ENCODE measurements at regions not wholly inside any gene's neighbourhood (a gene's known extent, or its start where the extent isn't known, plus 50 kb on each side); places are given as distances from the start of the nearest gene placed in this dataset.

DNA sequence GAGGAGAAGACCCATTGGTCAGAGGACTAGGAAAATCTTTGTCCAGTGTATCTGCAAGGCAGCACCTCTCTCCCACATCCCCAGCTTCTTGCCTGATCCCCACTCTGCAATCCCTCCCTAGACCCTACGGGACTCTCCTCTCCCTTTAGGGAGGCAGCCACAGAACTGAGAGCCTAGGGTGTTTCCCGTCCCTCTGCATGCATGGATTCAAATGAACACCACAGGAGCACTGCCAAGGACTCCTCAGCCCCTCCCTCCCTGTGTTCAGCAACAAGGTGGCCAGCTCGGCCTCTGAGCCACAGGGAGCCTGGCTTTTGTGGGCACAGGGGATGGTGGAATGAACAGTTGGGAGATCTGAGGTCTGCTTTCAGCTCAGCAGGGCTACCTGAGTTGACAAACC lies 117.1 kb downstream of the TXNL1 start:
- Histone ChIP-seq H3K9me3 (ENCODE audit: insufficient read depth, low read length) (peaks cover 10% of the 10 kb centered on the region; the same call in 1 of the 2 replicates), H3K9ac (ENCODE audit: insufficient read length, low read depth) (no peak overlapping the region), H3K36me3 (ENCODE audit: insufficient read depth, insufficient read length, low read length) (no peaks in the 10 kb centered on the region), H3K4me1 (ENCODE audit: insufficient read depth, insufficient read length) (no peaks in the 10 kb centered on the region), H3K27me3 (ENCODE audit: insufficient read depth, insufficient read length) (no peaks in the 10 kb centered on the region), H3K4me3 (ENCODE audit: insufficient read length, low read depth) (no peak overlapping the region)
- DNase-seq (ENCODE audit: low read depth, low spot score) = no peak
- TF ChIP-seq SUZ12 (IDR thresholded peaks at IDR 0.05; ENCODE audit: extremely low read depth, insufficient read depth, insufficient read length) = no peak
- TF ChIP-seq YY1 (IDR thresholded peaks at IDR 0.05; ENCODE audit: insufficient read depth, insufficient read length) = no peak
- TF ChIP-seq ZNF274 (IDR thresholded peaks at IDR 0.05; ENCODE audit: low read depth, low read length) = no peak

- no peak overlapping the region for H3K4me3 ChIP-seq (ENCODE audit: insufficient read length, low read depth)
- H3K27me3 ChIP-seq (ENCODE audit: insufficient read depth, insufficient read length) = no peaks in the 10 kb centered on the region
- H3K36me3 ChIP-seq (ENCODE audit: insufficient read depth, insufficient read length, low read length) = no peaks in the 10 kb centered on the region
- TF ChIP-seq ZNF274 (IDR thresholded peaks at IDR 0.05; ENCODE audit: low read depth, low read length) (no peak), SUZ12 (IDR thresholded peaks at IDR 0.05; ENCODE audit: extremely low read depth, insufficient read depth, insufficient read length) (no peak), YY1 (IDR thresholded peaks at IDR 0.05; ENCODE audit: insufficient read depth, insufficient read length) (no peak)
- H3K9ac ChIP-seq (ENCODE audit: insufficient read length, low read depth) = no peak overlapping the region
- H3K9me3 ChIP-seq (ENCODE audit: insufficient read depth, low read length) = no peaks in the 10 kb centered on the region
- no peaks in the 10 kb centered on the region for H3K4me1 ChIP-seq (ENCODE audit: insufficient read depth, insufficient read length)
- no peak for DNase-seq (ENCODE audit: low read depth, low spot score)
Observed at GRCh38 chr18:56517761-56518160, 120.6 kb downstream of the TXNL1 start.

GRCh38 chr18:56517196-56517595 lies 121.2 kb downstream of the TXNL1 start:
- Histone ChIP-seq H3K4me3 (ENCODE audit: insufficient read length, low read depth) (no peak overlapping the region), H3K9me3 (ENCODE audit: insufficient read depth, low read length) (no peaks in the 10 kb centered on the region), H3K9ac (ENCODE audit: insufficient read length, low read depth) (no peak overlapping the region), H3K36me3 (ENCODE audit: insufficient read depth, insufficient read length, low read length) (no peaks in the 10 kb centered on the region), H3K27me3 (ENCODE audit: insufficient read depth, insufficient read length) (no peaks in the 10 kb centered on the region), H3K4me1 (ENCODE audit: insufficient read depth, insufficient read length) (no peaks in the 10 kb centered on the region)
- no peak for DNase-seq (ENCODE audit: low read depth, low spot score)
- TF ChIP-seq ZNF274 (IDR thresholded peaks at IDR 0.05; ENCODE audit: low read depth, low read length) (no peak), YY1 (IDR thresholded peaks at IDR 0.05; ENCODE audit: insufficient read depth, insufficient read length) (no peak)

GRCh38 chr18:56516789-56517188 lies 121.6 kb downstream of the TXNL1 start:
- no peak for DNase-seq (ENCODE audit: low read depth, low spot score)
- no peaks in the 10 kb centered on the region for H3K9me3 ChIP-seq (ENCODE audit: insufficient read depth, low read length)
- no peak overlapping the region for H3K9ac ChIP-seq (ENCODE audit: insufficient read length, low read depth)
- H3K4me1 ChIP-seq (ENCODE audit: insufficient read depth, insufficient read length) = no peaks in the 10 kb centered on the region
- TF ChIP-seq ZNF274 (IDR thresholded peaks at IDR 0.05; ENCODE audit: low read depth, low read length) = no peak
- no peak for TF ChIP-seq SUZ12 (IDR thresholded peaks at IDR 0.05; ENCODE audit: extremely low read depth, insufficient read depth, insufficient read length)
- no peak for TF ChIP-seq YY1 (IDR thresholded peaks at IDR 0.05; ENCODE audit: insufficient read depth, insufficient read length)
- H3K27me3 ChIP-seq (ENCODE audit: insufficient read depth, insufficient read length) = no peaks in the 10 kb centered on the region
- no peak overlapping the region for H3K4me3 ChIP-seq (ENCODE audit: insufficient read length, low read depth)
- H3K36me3 ChIP-seq (ENCODE audit: insufficient read depth, insufficient read length, low read length) = no peaks in the 10 kb centered on the region

DNA sequence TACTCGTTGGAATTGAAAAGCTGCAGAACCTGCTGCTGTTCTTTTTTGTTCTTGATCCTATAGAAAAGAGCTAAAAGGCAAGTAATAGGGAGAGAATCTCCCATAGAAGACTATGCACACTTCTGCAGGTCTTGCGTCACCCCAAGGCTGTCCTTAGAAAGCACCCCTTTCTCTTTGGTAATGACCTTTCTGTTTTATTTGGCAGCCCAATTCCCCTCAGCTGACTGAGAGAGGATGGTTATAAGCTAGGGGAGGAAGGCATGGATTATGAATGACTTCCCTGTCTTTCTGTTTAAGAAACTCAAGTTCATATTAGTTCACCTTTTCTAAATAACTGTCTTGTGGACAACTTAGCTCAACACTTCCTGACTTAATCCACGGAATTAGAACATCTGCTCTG lies 122.9 kb downstream of the TXNL1 start:
- Histone ChIP-seq H3K4me1 (ENCODE audit: insufficient read depth, insufficient read length) (no peaks in the 10 kb centered on the region), H3K27me3 (ENCODE audit: insufficient read depth, insufficient read length) (no peaks in the 10 kb centered on the region), H3K9me3 (ENCODE audit: insufficient read depth, low read length) (no peaks in the 10 kb centered on the region), H3K4me3 (ENCODE audit: insufficient read length, low read depth) (no peak overlapping the region), H3K9ac (ENCODE audit: insufficient read length, low read depth) (no peak overlapping the region), H3K36me3 (ENCODE audit: insufficient read depth, insufficient read length, low read length) (no peaks in the 10 kb centered on the region)
- TF ChIP-seq SUZ12 (IDR thresholded peaks at IDR 0.05; ENCODE audit: extremely low read depth, insufficient read depth, insufficient read length) = no peak
- TF ChIP-seq ZNF274 (IDR thresholded peaks at IDR 0.05; ENCODE audit: low read depth, low read length) = no peak
- TF ChIP-seq YY1 (IDR thresholded peaks at IDR 0.05; ENCODE audit: insufficient read depth, insufficient read length) = no peak
- no peak for DNase-seq (ENCODE audit: low read depth, low spot score)

GRCh38 chr18:56511996-56512395 lies 126.4 kb downstream of the TXNL1 start:
- Histone ChIP-seq H3K9me3 (ENCODE audit: insufficient read depth, low read length) (no peaks in the 10 kb centered on the region), H3K4me3 (ENCODE audit: insufficient read length, low read depth) (no peak overlapping the region), H3K9ac (ENCODE audit: insufficient read length, low read depth) (no peak overlapping the region), H3K27me3 (ENCODE audit: insufficient read depth, insufficient read length) (no peaks in the 10 kb centered on the region), H3K4me1 (ENCODE audit: insufficient read depth, insufficient read length) (no peaks in the 10 kb centered on the region), H3K36me3 (ENCODE audit: insufficient read depth, insufficient read length, low read length) (no peaks in the 10 kb centered on the region)
- DNase-seq (ENCODE audit: low read depth, low spot score) = no peak
- TF ChIP-seq YY1 (IDR thresholded peaks at IDR 0.05; ENCODE audit: insufficient read depth, insufficient read length) (no peak), SUZ12 (IDR thresholded peaks at IDR 0.05; ENCODE audit: extremely low read depth, insufficient read depth, insufficient read length) (no peak), ZNF274 (IDR thresholded peaks at IDR 0.05; ENCODE audit: low read depth, low read length) (no peak)

GRCh38 chr18:56510108-56510507 lies 128.3 kb downstream of the TXNL1 start:
- TF ChIP-seq SUZ12 (IDR thresholded peaks at IDR 0.05; ENCODE audit: extremely low read depth, insufficient read depth, insufficient read length) (no peak), ZNF274 (IDR thresholded peaks at IDR 0.05; ENCODE audit: low read depth, low read length) (no peak), YY1 (IDR thresholded peaks at IDR 0.05; ENCODE audit: insufficient read depth, insufficient read length) (no peak)
- Histone ChIP-seq H3K4me3 (ENCODE audit: insufficient read length, low read depth) (no peak overlapping the region), H3K27me3 (ENCODE audit: insufficient read depth, insufficient read length) (no peaks in the 10 kb centered on the region), H3K9ac (ENCODE audit: insufficient read length, low read depth) (no peak overlapping the region), H3K36me3 (ENCODE audit: insufficient read depth, insufficient read length, low read length) (no peaks in the 10 kb centered on the region), H3K4me1 (ENCODE audit: insufficient read depth, insufficient read length) (no peaks in the 10 kb centered on the region), H3K9me3 (ENCODE audit: insufficient read depth, low read length) (no peaks in the 10 kb centered on the region)
- no peak for DNase-seq (ENCODE audit: low read depth, low spot score)

DNA sequence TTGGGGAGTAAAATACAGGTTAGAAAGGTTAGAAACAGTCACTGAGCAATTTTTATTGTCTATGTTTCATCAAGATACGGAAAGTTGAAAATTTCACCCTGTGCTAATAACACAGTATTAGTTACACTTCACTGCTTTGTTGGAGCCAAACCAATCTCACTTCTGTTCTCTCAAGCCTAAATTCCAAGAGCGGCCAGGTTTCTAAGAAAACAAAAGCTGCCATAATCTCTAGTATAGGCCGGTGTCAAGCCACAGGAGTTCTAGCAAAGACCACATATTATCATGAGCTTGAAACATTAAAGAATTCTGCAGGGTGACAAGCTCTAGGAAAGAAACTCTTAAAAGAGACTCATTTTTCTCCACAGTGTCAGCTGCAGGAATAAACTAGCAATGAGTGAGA lies 128.7 kb downstream of the TXNL1 start:
- Histone ChIP-seq H3K36me3 (ENCODE audit: insufficient read depth, insufficient read length, low read length) (no peaks in the 10 kb centered on the region), H3K4me3 (ENCODE audit: insufficient read length, low read depth) (no peak overlapping the region), H3K9me3 (ENCODE audit: insufficient read depth, low read length) (no peaks in the 10 kb centered on the region), H3K27me3 (ENCODE audit: insufficient read depth, insufficient read length) (no peaks in the 10 kb centered on the region), H3K4me1 (ENCODE audit: insufficient read depth, insufficient read length) (no peaks in the 10 kb centered on the region), H3K9ac (ENCODE audit: insufficient read length, low read depth) (no peak overlapping the region)
- TF ChIP-seq ZNF274 (IDR thresholded peaks at IDR 0.05; ENCODE audit: low read depth, low read length) (no peak), YY1 (IDR thresholded peaks at IDR 0.05; ENCODE audit: insufficient read depth, insufficient read length) (no peak), SUZ12 (IDR thresholded peaks at IDR 0.05; ENCODE audit: extremely low read depth, insufficient read depth, insufficient read length) (no peak)
- no peak for DNase-seq (ENCODE audit: low read depth, low spot score)
